Hepatocyte (in vitro differentiated cells): ENCODE measurements at regions not wholly inside any gene's neighbourhood (a gene's known extent, or its start where the extent isn't known, plus 50 kb on each side); places are given as distances from the start of the nearest gene placed in this dataset.

ENCODE experiments used
- DNase-seq: peaks from one replicate; pipeline ENCODE4 v3.0.0-alpha.2; 2016; ENCODE audit warnings: low spot score
- H2AFZ ChIP-seq: fragments of 200-600 bp; sonication (generic); 2 replicates; pipeline ENCODE4 v1.6.0; 2016; ENCODE audit warnings: antibody characterized with exemption, mild to moderate bottlenecking
- H3K27ac ChIP-seq: fragments of 200-600 bp; sonication (generic); 2 replicates; pipeline ENCODE4 v1.5.1; 2016; ENCODE audit warnings: mild to moderate bottlenecking
- H3K27me3 ChIP-seq: fragments of 200-600 bp; sonication (generic); 2 replicates; pipeline ENCODE4 v1.6.1; 2016
- H3K36me3 ChIP-seq: fragments of 200-600 bp; sonication (generic); replicated peaks from 2 replicates; pipeline ENCODE4 v1.5.1; 2016; ENCODE audit warnings: low read depth; ENCODE audit not compliant: insufficient read depth
- H3K4me1 ChIP-seq: fragments of 200-600 bp; sonication (generic); 2 replicates; pipeline ENCODE4 v1.5.1; 2016; ENCODE audit warnings: mild to moderate bottlenecking, moderate library complexity; ENCODE audit not compliant: insufficient read depth
- H3K4me2 ChIP-seq: fragments of 200-600 bp; sonication (generic); 2 replicates; pipeline ENCODE4 v1.6.0; 2016
- H3K4me3 ChIP-seq: fragments of 200-600 bp; sonication (generic); 2 replicates; pipeline ENCODE4 v1.5.1; 2016; ENCODE audit warnings: mild to moderate bottlenecking
- H3K79me2 ChIP-seq: fragments of 200-600 bp; sonication (generic); 2 replicates; pipeline ENCODE4 v1.6.0; 2017; ENCODE audit warnings: mild to moderate bottlenecking
- H3K9me2 ChIP-seq: fragments of 200-600 bp; sonication (generic); replicated peaks from 2 replicates; pipeline ENCODE4 v1.6.0; 2017; ENCODE audit warnings: mild to moderate bottlenecking; ENCODE audit not compliant: insufficient read depth
- H3K9me3 ChIP-seq: fragments of 200-600 bp; sonication (generic); 2 replicates; pipeline ENCODE4 v1.5.1; 2016; ENCODE audit warnings: low read depth, mild to moderate bottlenecking
- H4K20me1 ChIP-seq: fragments of 200-600 bp; sonication (generic); 2 replicates; pipeline ENCODE4 v1.6.0; 2016; ENCODE audit warnings: mild to moderate bottlenecking; ENCODE audit not compliant: insufficient read depth, poor library complexity, severe bottlenecking
- CTCF ChIP-seq: fragments of 200-600 bp; sonication (generic); IDR thresholded peaks from 2 replicates; pipeline ENCODE4 v1.5.1; 2016; ENCODE audit warnings: antibody characterized with exemption, mild to moderate bottlenecking; ENCODE audit not compliant: poor library complexity
- EZH2 ChIP-seq: fragments of 200-600 bp; sonication (generic); IDR thresholded peaks from 2 replicates; pipeline ENCODE4 v1.6.1; 2016; ENCODE audit warnings: antibody characterized with exemption, mild to moderate bottlenecking, borderline replicate concordance
- EZH2phosphoT487 ChIP-seq: fragments of 200-600 bp; sonication (generic); IDR thresholded peaks from one replicate; pipeline ENCODE4 v1.6.1; 2018; ENCODE audit warnings: antibody characterized with exemption, mild to moderate bottlenecking, low read depth, moderate library complexity; ENCODE audit not compliant: unreplicated experiment, severe bottlenecking
- WGBS: methylation state at CpG from one replicate; pipeline ENCODE4 v1.1.6; 2016; ENCODE audit warnings: low lambda C conversion rate; ENCODE audit errors: missing lambda C conversion rate; 5-methylcytosine and 5-hydroxymethylcytosine counted together

GRCh38 chr6:44730771-44731391 lies 343.4 kb downstream of the CDC5L start:
- WGBS, result 33% methylated on average over 7 of the region's 7 CpGs
- no peak overlapping the region for H2AFZ ChIP-seq

GRCh38 chr6:44731485-44732095 lies 344.1 kb downstream of the CDC5L start:
- no peak overlapping the region for H2AFZ ChIP-seq
- no peaks in the 10 kb centered on the region for H4K20me1 ChIP-seq
- TF ChIP-seq EZH2 (no peak), CTCF (no peak), EZH2phosphoT487 (no peak)
- no peaks in the 10 kb centered on the region for H3K36me3 ChIP-seq
- H3K4me2 ChIP-seq, result peak overlapping the region; percentile 48
- no peak overlapping the region for H3K4me3 ChIP-seq
- H3K9me3 ChIP-seq, result no peaks in the 10 kb centered on the region
- DNase-seq, result no peak
- 95% methylated on average over 6 of the region's 6 CpGs for WGBS
- H3K4me1 ChIP-seq, result peaks cover 18% of the 10 kb centered on the region
- H3K27ac ChIP-seq, result peak overlapping the region; percentile 19
- no peaks in the 10 kb centered on the region for H3K9me2 ChIP-seq
- H3K27me3 ChIP-seq, result peaks cover under 1% of the 10 kb centered on the region
- no peaks in the 10 kb centered on the region for H3K79me2 ChIP-seq

More at GRCh38 chr6:44730771-44731391, 343.4 kb downstream of the CDC5L start:
- peaks cover 6% of the 10 kb centered on the region for H3K27me3 ChIP-seq
- no peak overlapping the region for H3K4me3 ChIP-seq
- no peaks in the 10 kb centered on the region for H3K9me2 ChIP-seq
- H3K79me2 ChIP-seq, result no peaks in the 10 kb centered on the region
- H4K20me1 ChIP-seq, result no peaks in the 10 kb centered on the region
- no peaks in the 10 kb centered on the region for H3K9me3 ChIP-seq
- H3K4me1 ChIP-seq, result peaks cover 18% of the 10 kb centered on the region
- H3K4me2 ChIP-seq, result peak overlapping the region; percentile 48
- peak; percentile 58 for DNase-seq
- H3K36me3 ChIP-seq, result no peaks in the 10 kb centered on the region
- peak overlapping the region; percentile 19 for H3K27ac ChIP-seq
- no peak for TF ChIP-seq CTCF
- no peak for TF ChIP-seq EZH2
- TF ChIP-seq EZH2phosphoT487, result peak; percentile 91

GRCh38 chr6:44732243-44732642 lies 344.7 kb downstream of the CDC5L start:
- H4K20me1 ChIP-seq, result no peaks in the 10 kb centered on the region
- H3K9me3 ChIP-seq, result no peaks in the 10 kb centered on the region
- no peak overlapping the region for H3K4me3 ChIP-seq
- TF ChIP-seq CTCF (no peak), EZH2phosphoT487 (no peak), EZH2 (no peak)
- no peak overlapping the region for H3K27ac ChIP-seq
- H3K4me2 ChIP-seq, result no peak overlapping the region
- H3K9me2 ChIP-seq, result no peaks in the 10 kb centered on the region
- no peak overlapping the region for H2AFZ ChIP-seq
- H3K4me1 ChIP-seq, result peaks cover 18% of the 10 kb centered on the region
- H3K27me3 ChIP-seq, result no peaks in the 10 kb centered on the region
- DNase-seq, result no peak
- H3K79me2 ChIP-seq, result no peaks in the 10 kb centered on the region
- no peaks in the 10 kb centered on the region for H3K36me3 ChIP-seq
- WGBS, result 91% methylated on average over 5 of the region's 5 CpGs
